NOMO-1 treated with dmso at 0.1 percent for 144 hours (cell line): ENCODE measurements at regions not wholly inside any gene's neighbourhood (a gene's known extent, or its start where the extent isn't known, plus 50 kb on each side); places are given as distances from the start of the nearest gene placed in this dataset.

Source experiments
- DNase-seq: peaks from one replicate; lab custom pipeline; 2025; ENCODE audit not compliant: unreplicated experiment; lab: John Stamatoyannopoulos, UW

DNA sequence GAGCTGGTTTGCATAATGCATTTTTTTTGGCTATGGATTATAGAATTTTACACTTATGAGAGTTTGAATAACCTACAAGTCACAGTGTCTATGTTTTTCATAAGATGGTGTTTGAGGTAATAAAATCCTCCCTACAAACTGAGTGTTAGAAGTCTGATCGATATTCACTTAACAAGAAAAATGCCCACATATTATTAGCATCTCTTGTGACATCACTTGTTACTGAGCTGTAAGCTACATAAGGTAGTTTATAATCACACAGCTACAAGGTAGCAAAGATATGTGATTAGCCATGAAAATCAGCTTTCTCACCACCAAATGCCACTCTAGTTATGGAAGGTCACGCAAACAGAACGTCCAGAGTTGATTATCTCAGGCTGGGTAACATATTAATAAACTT lies 669.6 kb downstream of the PCDH18 start:
- no peak for DNase-seq

DNA sequence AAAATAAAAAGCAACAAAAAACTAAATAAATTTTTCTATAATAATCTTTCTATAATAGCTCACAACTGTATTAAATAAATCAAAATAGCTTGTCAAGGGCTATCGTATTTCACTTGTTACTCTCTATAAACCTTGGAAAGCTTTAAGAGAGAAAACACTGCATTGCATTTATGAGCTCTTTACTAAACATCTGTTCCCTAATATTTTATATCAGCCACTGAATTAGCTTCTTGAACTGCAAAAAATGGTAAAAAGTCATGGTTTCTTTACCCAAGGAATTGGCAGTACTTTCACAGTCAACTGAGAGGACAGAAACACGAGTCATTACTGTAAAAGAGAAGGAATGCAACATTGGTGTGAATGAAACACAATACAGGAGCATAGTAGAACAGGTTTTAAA lies 671.2 kb downstream of the PCDH18 start:
- no peak for DNase-seq

DNA sequence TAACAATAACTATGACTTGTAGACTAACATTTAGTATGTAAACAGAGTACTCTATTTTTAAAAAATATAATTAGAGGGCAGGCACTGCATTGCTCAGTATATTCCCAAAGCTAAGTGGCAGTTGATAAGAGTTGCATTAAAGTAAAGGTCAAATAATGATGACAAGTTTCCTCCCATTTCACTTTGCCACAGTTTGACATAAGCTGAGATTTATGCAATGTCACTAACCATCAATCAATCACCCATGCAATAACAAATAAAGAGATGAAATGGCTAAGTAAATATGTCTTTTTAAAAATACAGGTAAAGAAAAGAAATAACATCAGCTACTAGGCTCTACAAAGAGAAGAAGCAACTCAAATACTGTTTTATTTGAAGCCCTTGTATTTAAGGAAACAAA lies 673.4 kb downstream of the PCDH18 start:
- no peak for DNase-seq

DNA sequence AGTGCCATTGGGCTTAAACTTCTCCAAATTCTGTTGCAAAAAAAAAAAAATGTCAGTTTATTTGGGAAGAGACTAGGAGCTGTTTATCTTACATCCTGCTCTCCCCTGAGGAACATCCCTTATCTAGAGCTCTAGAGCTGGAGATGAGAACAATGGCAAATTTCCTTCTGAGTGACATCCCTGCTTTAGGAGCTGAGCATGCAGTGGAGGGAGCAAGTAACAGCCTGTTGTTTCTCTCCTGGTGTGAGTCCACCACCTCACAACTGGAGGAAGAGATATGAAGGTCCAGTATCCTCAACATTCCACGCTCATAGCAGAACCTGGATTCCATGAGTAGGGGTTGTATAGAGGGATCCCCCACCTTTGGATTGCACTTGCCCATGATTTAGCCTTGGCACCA lies 676.4 kb downstream of the PCDH18 start:
- no peak for DNase-seq

DNA sequence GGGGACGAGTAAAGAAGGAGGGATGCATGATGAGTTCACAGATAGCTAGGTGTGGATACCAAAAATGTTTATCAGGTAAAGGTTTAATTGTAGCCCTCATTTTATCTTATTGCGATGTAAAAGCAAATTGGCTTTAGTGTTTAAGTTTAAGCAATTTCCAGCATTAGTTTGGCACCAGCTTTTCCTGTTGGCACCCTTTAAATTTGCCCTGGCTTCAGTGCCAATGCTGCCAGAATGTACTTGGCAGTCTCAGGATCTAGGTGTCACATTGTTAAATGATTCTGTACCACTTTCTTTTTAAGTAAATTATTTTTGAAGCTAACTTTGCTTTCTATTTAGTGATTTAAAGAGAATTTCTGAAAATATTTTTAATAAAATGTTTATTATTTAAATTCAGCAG lies 681.8 kb downstream of the PCDH18 start:
- DNase-seq = no peak

DNA sequence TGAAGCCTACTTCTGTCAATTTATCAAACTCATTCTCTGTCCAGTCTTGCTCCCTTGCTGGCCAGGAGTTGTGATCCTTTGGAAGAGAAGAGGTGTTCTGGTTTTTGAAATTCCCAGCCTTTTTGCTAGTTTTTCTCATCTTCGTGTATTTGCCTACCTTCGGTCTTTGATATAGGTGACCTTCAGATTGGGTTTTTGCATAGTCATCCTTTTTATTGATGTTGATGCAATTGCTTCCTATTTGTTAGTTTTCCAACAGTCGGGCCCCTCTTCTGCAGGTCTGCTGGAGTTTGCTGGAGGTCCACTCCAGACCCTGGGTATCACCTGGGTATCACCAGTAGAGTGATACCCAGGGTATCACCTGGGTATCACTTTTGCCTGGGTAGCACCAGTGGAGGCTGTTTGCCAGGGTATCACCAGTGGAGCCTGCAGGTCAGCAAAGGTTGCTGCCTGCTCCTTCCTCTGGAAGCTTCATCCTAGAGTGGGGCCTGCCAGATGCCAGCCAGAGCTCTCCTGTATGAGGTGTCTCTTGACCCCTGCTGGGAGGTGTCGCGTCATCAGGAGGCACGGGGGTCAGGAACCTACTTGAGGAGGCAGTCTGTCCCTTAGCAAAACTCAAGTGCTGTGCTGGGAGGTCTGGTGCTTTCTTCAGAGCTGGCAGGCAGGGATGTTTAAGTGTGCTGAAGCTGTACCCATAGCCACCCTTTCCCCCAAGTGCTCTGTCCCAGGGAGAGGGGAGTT lies 684.2 kb downstream of the PCDH18 start:
- no peak for DNase-seq

DNA sequence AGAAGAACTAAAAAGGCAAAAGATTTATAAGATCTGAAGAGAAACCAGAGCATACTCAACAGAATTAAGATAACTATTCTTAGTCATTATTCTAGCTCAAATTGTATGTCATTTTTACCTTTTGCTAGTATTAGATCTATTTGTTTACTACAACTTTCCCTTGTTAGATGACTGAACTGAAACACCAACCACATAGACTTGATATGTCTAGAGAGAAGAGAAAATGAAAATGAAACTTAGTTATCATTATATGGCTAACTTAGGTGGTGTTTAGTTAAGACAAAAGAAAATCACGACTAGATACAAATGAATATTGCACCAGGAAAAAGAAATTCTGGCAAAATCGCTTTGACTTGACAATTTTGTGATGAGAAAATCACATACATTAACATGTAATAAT lies 690.8 kb downstream of the PCDH18 start:
- no peak for DNase-seq

DNA sequence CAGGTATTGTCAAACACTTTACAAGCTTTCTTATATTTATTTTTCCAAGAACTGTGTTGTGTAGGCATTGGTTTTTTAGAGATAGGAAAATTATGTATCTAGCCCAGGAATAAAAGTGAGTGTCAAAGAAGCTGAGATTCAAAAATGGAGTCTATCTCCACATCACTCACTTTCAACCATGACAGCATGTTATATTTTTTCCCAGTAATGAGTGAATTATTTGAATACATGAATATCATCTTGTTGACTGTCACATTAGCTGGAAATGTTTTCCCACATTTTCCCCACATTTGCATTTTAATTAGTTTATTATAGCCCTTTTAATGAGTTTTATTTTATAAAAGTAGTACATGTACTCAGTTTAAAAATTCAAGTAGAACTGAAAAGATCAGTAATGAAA lies 693.7 kb downstream of the PCDH18 start:
- no peak for DNase-seq

DNA sequence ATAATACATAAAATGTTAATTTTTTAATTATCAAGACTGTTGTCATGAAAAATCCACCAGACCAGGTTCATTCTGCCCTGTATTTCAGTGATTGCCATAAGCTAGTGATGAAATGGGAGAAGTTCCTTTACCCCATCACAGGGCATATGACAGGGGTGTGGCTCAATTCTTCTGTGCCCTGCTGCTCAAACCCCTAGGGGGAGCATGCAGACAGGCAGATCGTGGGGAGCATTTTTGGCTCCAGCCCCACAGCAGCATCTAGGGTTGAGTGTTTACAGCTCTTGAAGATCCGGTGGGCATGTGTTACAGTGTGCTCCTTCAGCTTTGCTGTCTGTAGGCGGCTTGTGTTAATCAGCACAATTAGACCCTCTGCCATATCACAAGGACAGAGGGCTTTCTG lies 700.7 kb downstream of the PCDH18 start:
- DNase-seq = no peak

DNA sequence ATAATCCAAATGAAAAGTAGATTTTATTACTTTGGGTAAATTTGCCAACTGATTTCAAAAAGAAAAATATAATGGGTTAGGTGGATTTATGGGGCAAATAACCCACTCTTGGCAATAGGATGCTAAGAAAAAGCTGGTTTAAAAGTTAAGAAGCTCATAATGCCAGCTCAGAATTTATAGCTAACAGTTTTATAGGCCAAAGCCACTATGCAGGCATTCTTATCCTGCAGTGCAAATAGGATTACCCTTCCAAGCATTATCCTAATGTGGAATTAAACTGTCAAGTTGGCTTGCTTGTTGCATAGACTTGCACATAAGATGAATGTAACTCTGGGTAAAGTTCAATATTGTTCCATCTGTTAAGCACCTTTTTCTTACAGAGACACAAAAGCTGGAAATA lies 703.0 kb downstream of the PCDH18 start:
- DNase-seq = no peak

DNA sequence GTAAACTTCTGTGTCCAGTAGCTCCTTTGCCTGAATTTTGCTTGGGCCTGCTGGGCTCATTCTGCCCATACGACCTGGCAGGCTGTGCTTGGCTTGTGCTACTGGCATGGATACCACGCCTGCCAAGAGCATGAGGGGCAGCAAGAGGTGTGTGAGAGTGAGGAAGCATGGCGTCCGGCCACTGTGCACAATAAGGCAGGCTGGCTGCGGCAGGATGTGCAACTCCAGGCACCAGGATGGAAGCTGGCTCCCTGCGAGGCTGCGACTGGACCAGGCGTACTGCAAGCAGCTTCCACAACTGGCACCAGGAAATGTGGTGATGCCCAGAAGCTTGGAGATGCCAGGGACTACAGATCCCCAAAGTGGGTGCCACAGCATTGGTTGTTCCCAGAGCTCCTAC lies 709.3 kb downstream of the PCDH18 start:
- no peak for DNase-seq

DNA sequence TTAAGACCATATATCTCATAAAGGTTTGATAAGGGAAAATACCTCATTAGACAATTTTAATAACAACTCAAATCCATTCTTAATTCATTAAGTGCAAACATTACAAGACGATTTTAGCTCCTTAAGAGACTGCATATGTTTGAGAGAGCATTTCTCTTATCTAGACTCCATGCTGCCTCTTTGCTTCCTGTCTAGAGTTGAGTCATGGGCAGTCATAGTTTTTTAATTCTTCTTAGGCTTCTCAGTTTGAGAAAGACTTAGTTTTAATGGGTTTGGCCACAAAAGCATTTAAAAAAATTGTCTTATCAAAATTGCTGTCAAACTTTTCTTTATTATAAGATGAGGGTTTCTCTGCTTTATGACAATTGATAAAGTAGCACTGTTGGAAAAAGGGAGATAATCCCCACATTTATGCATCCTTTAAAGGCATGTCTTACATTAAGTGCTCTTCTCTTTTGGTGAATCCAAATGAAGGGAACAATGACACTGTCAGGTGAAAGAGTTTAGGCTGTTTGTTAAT lies 713.4 kb downstream of the PCDH18 start:
- no peak for DNase-seq

DNA sequence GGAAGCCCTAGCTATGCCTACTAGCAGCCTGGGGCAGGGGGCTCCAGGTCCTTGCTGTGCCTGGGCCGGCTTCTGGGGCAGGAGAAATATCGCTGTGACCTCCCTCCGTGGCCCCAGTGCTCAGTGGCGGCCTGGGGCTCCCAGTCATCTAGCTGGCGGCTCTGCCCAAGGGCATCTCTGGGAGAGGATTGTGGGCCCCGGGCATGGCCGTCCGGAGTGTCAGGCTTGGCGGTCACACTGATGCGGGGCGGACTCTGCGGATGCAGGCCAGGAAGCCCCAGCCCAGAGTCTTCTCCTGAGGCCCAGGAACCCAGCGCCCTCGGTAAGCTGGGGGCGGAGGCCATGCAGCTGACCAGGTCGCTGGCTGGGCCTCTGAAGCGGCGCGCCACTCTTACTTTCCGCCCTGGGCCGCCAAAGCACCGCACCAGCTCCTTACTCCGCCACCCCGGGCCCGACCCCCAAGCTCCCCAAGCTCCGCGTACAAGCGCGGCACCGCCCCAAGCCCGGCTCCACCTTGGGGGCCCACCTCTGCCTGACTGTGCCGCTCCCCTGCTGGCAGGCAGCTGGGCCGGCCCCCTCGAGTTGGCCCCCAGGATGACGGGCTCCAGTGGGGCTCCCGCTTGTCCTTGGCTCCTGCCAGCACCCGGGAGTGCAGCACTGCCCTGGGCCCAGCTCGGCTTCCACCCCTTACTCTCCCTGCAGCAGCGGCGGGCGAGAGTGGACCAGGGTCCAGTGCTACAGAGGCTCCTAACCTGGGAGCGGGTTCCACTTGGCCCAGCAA lies 720.0 kb downstream of the PCDH18 start:
- DNase-seq = no peak

DNA sequence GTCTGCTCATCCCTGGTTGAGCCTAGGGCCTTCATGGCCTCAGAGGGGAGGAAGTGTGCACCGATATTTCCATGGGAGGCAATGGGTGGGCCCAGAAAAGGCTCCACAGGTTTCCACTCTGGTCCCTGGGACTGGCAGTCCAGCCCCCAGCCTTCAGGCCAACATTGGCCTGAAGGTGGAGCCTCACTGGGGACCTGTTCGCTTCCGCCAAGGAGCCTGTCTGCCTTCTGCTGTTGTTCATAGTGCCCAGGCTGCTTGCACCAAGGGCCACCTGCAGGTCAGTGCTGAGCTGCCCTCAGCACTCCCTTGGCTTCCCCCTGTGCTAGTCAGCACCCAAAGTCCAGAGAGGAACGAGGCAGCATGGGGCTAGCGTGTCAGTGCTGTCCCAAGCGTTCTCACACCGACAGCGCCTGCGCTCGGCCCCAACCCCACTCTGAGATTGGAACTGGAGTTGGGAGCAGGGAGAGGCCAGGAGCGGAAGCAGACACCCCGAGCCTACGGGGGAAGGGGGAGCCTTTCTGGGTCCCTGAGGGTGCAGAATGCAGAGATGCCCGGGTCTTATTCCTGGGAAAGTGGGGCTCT lies 720.7 kb downstream of the PCDH18 start:
- no peak for DNase-seq

DNA sequence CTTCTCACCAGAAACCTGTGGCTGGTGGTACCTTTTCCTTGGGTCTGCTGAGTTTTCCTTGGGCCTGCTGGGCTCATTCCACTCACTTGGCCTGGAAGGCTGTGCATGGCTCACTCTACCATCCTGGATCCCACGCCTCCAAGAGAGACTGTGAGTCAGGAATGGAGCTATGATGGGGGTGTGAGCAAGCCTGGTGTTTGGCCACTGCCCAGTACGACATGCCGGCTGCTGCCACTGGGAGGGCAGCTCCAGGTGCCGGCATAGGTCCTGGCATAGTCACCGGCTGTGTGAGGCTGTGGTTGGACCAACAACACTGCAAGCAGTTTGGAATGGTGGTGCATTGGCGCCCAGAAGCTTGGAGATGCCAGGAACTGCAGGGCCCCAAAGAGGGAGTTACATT lies 721.7 kb downstream of the PCDH18 start:
- DNase-seq = no peak

DNA sequence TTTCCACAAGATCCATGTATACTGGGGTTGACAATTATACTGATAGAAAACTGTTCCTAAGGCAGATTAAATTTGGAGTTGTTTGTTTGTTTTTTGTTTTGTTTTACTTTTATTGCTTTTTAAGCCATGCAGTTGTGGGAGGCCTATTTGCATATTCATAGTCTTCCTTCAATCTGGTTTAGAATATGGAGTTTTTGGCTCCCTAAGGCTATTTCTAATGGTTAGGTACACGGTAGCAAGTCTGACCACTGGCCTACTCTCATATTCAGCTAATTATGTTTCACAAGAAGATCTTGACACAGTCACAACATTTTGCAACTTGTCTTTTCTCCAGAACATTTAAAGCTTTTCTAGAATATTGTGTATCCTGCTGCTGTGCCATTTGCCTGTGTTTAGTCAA lies 725.5 kb downstream of the PCDH18 start:
- no peak for DNase-seq

DNA sequence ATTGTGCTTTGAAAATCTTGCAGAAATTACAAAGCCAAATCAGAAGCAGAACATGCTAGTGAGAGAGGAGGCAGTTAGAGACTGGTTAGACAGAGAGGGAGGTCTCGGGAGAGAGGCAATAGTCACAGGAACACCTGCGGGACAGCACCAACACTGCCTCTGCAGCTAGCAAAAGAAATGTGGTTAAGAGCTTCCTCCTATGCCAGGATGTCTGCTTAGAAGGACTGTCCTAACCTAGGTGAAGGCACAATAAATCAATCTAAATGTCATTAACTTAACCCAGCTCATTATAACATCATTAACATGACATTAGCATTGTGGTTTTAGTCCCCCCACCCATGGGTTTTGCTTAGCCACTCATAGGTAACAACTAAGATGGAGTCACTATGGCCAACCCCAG lies 726.7 kb downstream of the PCDH18 start:
- no peak for DNase-seq

DNA sequence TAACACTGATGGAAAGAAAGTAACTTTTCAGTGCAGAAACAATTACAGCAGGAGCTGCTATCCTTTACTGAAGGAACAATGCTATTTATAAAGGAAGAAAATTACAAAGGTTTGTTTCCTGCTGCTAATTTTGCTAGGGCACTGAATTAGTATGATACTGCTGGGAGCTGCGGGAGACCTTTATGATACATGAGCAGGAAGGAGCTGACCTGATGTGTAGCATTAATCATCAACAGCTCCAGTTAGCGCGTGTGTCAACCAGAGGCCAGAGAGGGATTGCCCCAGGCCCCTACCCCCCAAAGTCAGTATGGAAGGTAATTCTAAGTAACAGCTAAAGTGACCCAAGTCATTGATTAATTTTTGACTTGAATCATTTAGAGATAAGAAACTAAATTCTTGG lies 728.9 kb downstream of the PCDH18 start:
- DNase-seq = no peak

DNA sequence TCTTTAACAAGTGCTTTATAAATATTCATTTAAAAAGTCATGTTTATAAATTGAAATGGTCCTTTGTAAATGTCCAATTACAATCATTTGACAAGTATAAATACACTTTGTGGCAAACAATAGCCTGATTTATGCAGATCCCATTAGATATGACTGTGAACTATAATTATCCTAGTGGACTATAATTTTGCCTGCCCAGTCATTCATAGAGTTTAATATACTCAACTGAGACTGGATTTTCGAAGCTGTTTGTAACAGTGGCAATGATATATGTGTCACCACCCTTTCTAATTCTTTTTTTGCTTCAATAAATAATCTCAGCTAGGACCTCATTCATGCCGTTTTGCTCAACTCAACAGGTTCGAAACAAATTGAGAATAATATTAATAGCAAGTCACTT lies 732.0 kb downstream of the PCDH18 start:
- DNase-seq = no peak

DNA sequence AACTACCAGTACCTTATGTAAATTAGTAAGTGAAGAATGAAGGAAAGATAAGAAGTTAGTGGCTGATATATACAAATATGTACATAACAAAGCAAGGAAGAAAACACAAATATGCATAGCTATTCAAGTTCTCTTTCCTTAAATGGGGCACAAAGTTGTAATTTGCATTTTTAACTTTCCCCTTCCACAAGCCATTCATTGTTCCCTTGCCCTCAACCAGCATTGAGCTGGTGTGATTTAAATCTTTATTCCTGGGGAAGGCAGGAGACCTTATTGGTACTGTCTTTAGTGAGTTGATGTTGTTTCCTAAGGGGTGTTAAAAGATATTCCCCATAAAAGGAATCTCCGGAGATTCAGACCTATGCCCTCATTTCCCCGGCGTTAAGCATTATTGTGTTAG lies 735.3 kb downstream of the PCDH18 start:
- DNase-seq = no peak

DNA sequence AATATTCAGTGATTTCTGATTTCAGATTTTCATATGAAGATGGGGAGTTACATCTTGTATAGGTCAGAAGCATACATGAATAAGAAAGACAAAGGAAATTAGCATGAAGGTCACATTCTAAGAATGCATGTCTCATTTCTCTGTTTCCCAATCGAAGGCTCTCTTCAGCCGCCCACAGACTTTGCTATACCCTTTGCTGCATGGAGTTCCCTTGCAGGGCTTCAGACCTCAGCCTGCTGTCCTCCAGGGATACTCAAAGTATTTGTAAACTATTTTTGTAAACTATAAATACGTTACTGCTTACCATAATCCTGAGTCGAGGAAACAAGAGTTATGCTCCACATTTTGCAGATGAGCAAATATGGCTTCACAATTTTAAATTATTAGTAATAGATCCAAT lies 738.4 kb downstream of the PCDH18 start:
- DNase-seq = no peak

DNA sequence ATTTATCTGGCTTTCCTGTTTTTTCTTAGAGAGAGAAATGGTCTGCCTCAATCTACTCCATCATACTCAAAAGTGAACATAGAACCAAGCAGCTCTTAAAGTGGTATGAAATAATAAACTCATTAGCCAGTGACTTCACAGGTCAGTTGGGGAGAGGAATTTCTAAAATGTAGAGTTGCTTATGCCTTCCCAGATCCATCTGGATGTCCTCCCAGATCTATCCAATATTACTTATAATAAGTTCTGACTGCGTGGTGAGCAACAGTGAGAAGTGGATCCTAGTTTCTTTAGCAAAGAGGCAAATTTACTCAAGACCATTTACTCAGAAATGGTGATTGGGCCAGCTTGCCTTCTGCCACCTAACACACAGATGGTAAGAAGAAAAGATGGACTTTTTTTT lies 748.0 kb downstream of the PCDH18 start:
- DNase-seq = no peak
